GM12873 (cell line): ENCODE measurements at regions not wholly inside any gene's neighbourhood (a gene's known extent, or its start where the extent isn't known, plus 50 kb on each side); places are given as distances from the start of the nearest gene placed in this dataset.

Source experiments
- CTCF ChIP-seq: IDR thresholded peaks from 2 replicates; pipeline ENCODE4 v1.5.1; 2012; ENCODE audit warnings: low read depth, mild to moderate bottlenecking, moderate library complexity, low read length, control low read depth; ENCODE audit not compliant: insufficient read depth; ENCODE audit errors: missing control alignments

GRCh38 chr7:3217166-3217565 lies 83.9 kb upstream of the SDK1 start:
- TF ChIP-seq CTCF: no peak

GRCh38 chr7:3218411-3219225 lies 82.4 kb upstream of the SDK1 start:
- TF ChIP-seq CTCF: no peak

GRCh38 chr7:3229904-3230470 lies 71.1 kb upstream of the SDK1 start:
- no peak for TF ChIP-seq CTCF

DNA sequence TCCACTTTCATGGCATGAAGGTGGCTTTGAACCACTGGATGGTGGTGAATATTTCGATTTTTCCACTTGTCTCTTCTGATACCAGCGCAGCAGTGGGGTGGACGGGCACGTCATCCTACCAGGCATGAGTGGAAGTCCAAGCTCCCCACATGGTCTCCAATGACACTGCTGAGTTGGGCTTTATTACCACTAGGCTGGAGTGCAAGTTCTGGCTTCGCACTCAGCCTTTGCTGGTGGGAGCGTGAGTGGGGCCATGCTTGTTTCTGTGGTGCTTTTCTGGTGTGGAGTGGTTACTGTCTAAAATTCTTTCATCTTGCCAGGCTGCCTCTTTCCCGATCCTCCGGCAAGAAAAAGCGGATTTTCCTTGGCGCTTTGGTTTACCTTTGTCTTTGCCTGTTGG lies 70.1 kb upstream of the SDK1 start:
- TF ChIP-seq CTCF: no peak

DNA sequence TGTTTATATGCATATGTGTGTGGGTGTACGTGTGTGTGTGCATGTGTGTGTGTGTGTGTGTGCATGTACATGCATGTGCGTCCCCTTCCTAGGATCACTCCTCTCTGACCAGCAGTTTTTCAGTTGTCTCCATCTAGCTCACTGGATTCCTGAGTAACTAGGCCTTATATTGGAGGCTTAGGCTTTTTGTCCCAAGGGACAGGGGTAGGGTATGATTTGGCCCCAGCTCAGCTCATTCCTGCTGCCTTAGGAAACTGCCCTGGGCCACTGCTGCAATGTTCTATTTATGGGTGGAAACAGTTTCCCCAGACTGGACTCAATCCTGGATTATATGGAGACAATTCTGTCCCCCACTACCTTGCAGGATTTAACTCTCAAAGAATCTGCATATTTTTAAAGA lies 68.8 kb upstream of the SDK1 start:
- TF ChIP-seq CTCF: no peak

- TF ChIP-seq CTCF: no peak
These were observed 67.8 kb upstream of the SDK1 start for GRCh38 chr7:3233301-3233700.

- no peak for TF ChIP-seq CTCF
These were observed 67.0 kb upstream of the SDK1 start for GRCh38 chr7:3234051-3234450.
